ENCODE measurements at regions not wholly inside any gene's neighbourhood (a gene's known extent, or its start where the extent isn't known, plus 50 kb on each side); places are given as distances from the start of the nearest gene placed in this dataset.

- no peaks in the 10 kb centered on the region for H3K9me3 ChIP-seq (ENCODE audit: severe bottlenecking)
- no peaks in the 10 kb centered on the region for H3K27me3 ChIP-seq (ENCODE audit: insufficient read depth, low read depth, severe bottlenecking)
- no peak overlapping the region for H3K4me3 ChIP-seq (ENCODE audit: low read depth, low read length)
- TF ChIP-seq CTCF (IDR thresholded peaks at IDR 0.05; ENCODE audit: low read depth, low read length) = no peak
- no peak for DNase-seq
- H3K27ac ChIP-seq = no peak overlapping the region
- no peaks in the 10 kb centered on the region for H3K36me3 ChIP-seq
Observed at GRCh38 chr15:69994429-69995205, 103.1 kb downstream of the TLE3 start.

- no peak for TF ChIP-seq CTCF (IDR thresholded peaks at IDR 0.05; ENCODE audit: low read depth, low read length)
- Histone ChIP-seq H3K4me3 (ENCODE audit: low read depth, low read length) (no peak overlapping the region), H3K27ac (peak overlapping the region; percentile 78), H3K9me3 (ENCODE audit: severe bottlenecking) (no peaks in the 10 kb centered on the region), H3K27me3 (ENCODE audit: insufficient read depth, low read depth, severe bottlenecking) (no peaks in the 10 kb centered on the region), H3K36me3 (no peaks in the 10 kb centered on the region)
- DNase-seq = peak; percentile 76
Observed at GRCh38 chr15:69996321-69997160, 101.2 kb downstream of the TLE3 start.

- Histone ChIP-seq H3K36me3 (no peaks in the 10 kb centered on the region), H3K27me3 (ENCODE audit: insufficient read depth, low read depth, severe bottlenecking) (no peaks in the 10 kb centered on the region), H3K27ac (peak overlapping the region; percentile 78), H3K4me3 (ENCODE audit: low read depth, low read length) (peak overlapping the region; percentile 8; the same call in 1 of the 2 replicates), H3K9me3 (ENCODE audit: severe bottlenecking) (no peaks in the 10 kb centered on the region)
- no peak for TF ChIP-seq CTCF (IDR thresholded peaks at IDR 0.05; ENCODE audit: low read depth, low read length)
- peak; percentile 95 for DNase-seq
Observed at GRCh38 chr15:69997161-69997485, 100.6 kb downstream of the TLE3 start.

Measured in WERI-Rb-1 (cell line).